HG03378 (cell line): ENCODE measurements at regions not wholly inside any gene's neighbourhood (a gene's known extent, or its start where the extent isn't known, plus 50 kb on each side); places are given as distances from the start of the nearest gene placed in this dataset.
"Not testable (repeated sequence)": the region's sequence is repeated elsewhere in the genome, so short reads cannot be mapped to it uniquely, and the experiment has no call there.

Experiments used
- ATAC-seq: cut with Tn5 transposase; IDR thresholded peaks from one replicate; pipeline ENCODE4 v1.9.1; 2021; ENCODE audit warnings: mild to moderate bottlenecking, moderate library complexity; ENCODE audit not compliant: unreplicated experiment

- ATAC-seq = no peak
Measured at GRCh38 chr6:140201787-140202458, 827.5 kb upstream of the CITED2 start.

GRCh38 chr6:140193269-140193668 lies 818.8 kb upstream of the CITED2 start:
- no peak for ATAC-seq

GRCh38 chr6:140192018-140192417 lies 817.6 kb upstream of the CITED2 start:
- no peak for ATAC-seq

- ATAC-seq = not testable (repeated sequence)
Measured at GRCh38 chr6:140189263-140189662, 814.8 kb upstream of the CITED2 start.

- no peak for ATAC-seq
Measured at GRCh38 chr6:140185991-140186390, 811.5 kb upstream of the CITED2 start.

GRCh38 chr6:140183881-140184280 lies 809.4 kb upstream of the CITED2 start:
- no peak for ATAC-seq

- no peak for ATAC-seq
Measured at GRCh38 chr6:140182821-140183220, 808.4 kb upstream of the CITED2 start.

GRCh38 chr6:140181876-140182275 lies 807.4 kb upstream of the CITED2 start:
- ATAC-seq = no peak

GRCh38 chr6:140180306-140180705 lies 805.9 kb upstream of the CITED2 start:
- ATAC-seq = no peak

GRCh38 chr6:140178935-140179334 lies 804.5 kb upstream of the CITED2 start:
- no peak for ATAC-seq

GRCh38 chr6:140178520-140178919 lies 804.1 kb upstream of the CITED2 start:
- ATAC-seq = no peak

- ATAC-seq = no peak
Measured at GRCh38 chr6:140176306-140176705, 801.9 kb upstream of the CITED2 start.

- ATAC-seq = no peak
Measured at GRCh38 chr6:140175486-140175885, 801.0 kb upstream of the CITED2 start.

GRCh38 chr6:140174524-140174923 lies 800.1 kb upstream of the CITED2 start:
- ATAC-seq = no peak

GRCh38 chr6:140168365-140168764 lies 793.9 kb upstream of the CITED2 start:
- no peak for ATAC-seq

- no peak for ATAC-seq
Measured at GRCh38 chr6:140160909-140161308, 786.5 kb upstream of the CITED2 start.

- ATAC-seq = no peak
Measured at GRCh38 chr6:140160494-140160893, 786.0 kb upstream of the CITED2 start.

- no peak for ATAC-seq
Measured at GRCh38 chr6:140156131-140156530, 781.7 kb upstream of the CITED2 start.

GRCh38 chr6:140155451-140156126 lies 781.1 kb upstream of the CITED2 start:
- ATAC-seq = no peak

- no peak for ATAC-seq
Measured at GRCh38 chr6:140153703-140154102, 779.3 kb upstream of the CITED2 start.

GRCh38 chr6:140147825-140148814 lies 773.7 kb upstream of the CITED2 start:
- not testable (repeated sequence) for ATAC-seq
